Osteoblast (primary cell): ENCODE measurements at regions not wholly inside any gene's neighbourhood (a gene's known extent, or its start where the extent isn't known, plus 50 kb on each side); places are given as distances from the start of the nearest gene placed in this dataset.
A peak's percentile ranks its signal among the peaks of the same experiment; 100 is the strongest.

Experiments
- DNase-seq: peaks from one replicate; pipeline ENCODE4 v3.0.0; 2011; ENCODE audit warnings: low spot score, mixed read lengths; ENCODE audit not compliant: insufficient read length; ENCODE audit errors: missing footprints
- H2AFZ ChIP-seq: 2 replicates; pipeline ENCODE4 v1.6.0; 2011; ENCODE audit warnings: mild to moderate bottlenecking, low read length
- H3K27ac ChIP-seq: 2 replicates; pipeline ENCODE4 v1.5.1; 2011; ENCODE audit warnings: mild to moderate bottlenecking, low read depth, low read length, moderate library complexity
- H3K27me3 ChIP-seq: 2 replicates; pipeline ENCODE4 v1.6.0; 2012; ENCODE audit warnings: mild to moderate bottlenecking, control low read depth, inconsistent platforms, low read length, moderate library complexity; ENCODE audit not compliant: insufficient read depth
- H3K36me3 ChIP-seq: 2 replicates; pipeline ENCODE4 v1.5.1; 2011; ENCODE audit warnings: mild to moderate bottlenecking, low read length, control low read depth, moderate library complexity; ENCODE audit not compliant: insufficient read depth
- H3K4me1 ChIP-seq: 2 replicates; pipeline ENCODE4 v1.5.1; 2011; ENCODE audit warnings: mild to moderate bottlenecking, low read length, control low read depth, moderate library complexity; ENCODE audit not compliant: insufficient read depth
- H3K4me2 ChIP-seq: 2 replicates; pipeline ENCODE4 v1.6.0; 2011; ENCODE audit warnings: mild to moderate bottlenecking, low read length; ENCODE audit not compliant: insufficient read depth
- H3K4me3 ChIP-seq: fragments of 200-600 bp; sonication (generic); 3 replicates; pipeline ENCODE4 v1.5.1; 2012; ENCODE audit warnings: mild to moderate bottlenecking, low read length, inconsistent platforms; ENCODE audit not compliant: insufficient read depth
- H3K79me2 ChIP-seq: 2 replicates; pipeline ENCODE4 v1.6.0; 2012; ENCODE audit warnings: mild to moderate bottlenecking, low read length, control low read depth, inconsistent platforms; ENCODE audit not compliant: insufficient read depth
- H3K9me3 ChIP-seq: 2 replicates; pipeline ENCODE4 v1.5.1; 2011; ENCODE audit warnings: low read depth, low read length, control low read depth
- H4K20me1 ChIP-seq: 2 replicates; pipeline ENCODE4 v1.6.0; 2012; ENCODE audit warnings: mild to moderate bottlenecking, low read length, control low read depth; ENCODE audit not compliant: insufficient read depth
- TF ChIP-seq, protein P1 (sequence below): IDR thresholded peaks from 2 replicates; pipeline ENCODE4 v1.5.1; 2011; ENCODE audit warnings: mild to moderate bottlenecking, low read depth, low read length, moderate library complexity; ENCODE audit errors: extremely low read depth

DNA sequence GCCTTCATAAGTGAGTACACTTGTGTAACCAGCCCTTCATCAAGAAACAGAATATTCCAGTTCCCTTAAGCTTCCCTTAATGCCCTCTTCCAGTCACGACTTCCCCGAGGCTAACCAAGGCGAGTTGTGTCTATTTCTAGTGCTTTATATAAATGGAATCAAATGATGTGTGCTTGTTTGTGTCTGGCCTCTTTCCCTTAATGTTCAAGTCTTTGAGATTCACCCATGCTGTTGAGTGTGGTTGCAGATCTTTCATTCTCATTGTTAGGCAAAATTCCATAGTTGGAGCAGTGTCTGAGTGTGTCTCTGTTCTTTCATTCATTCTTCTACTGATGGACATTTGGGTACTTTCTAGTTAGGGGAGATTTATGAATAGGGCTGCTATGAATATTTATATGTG lies 135.0 kb downstream of the CEBPB start:
- Histone ChIP-seq H3K9me3 (no peaks in the 10 kb centered on the region), H3K4me1 (peaks cover 27% of the 10 kb centered on the region), H3K36me3 (no peaks in the 10 kb centered on the region), H3K27me3 (no peaks in the 10 kb centered on the region), H3K79me2 (no peaks in the 10 kb centered on the region), H4K20me1 (no peaks in the 10 kb centered on the region), H2AFZ (no peak overlapping the region), H3K27ac (no peak overlapping the region), H3K4me3 (no peak overlapping the region), H3K4me2 (no peak overlapping the region)
- TF ChIP-seq, protein P1, sequence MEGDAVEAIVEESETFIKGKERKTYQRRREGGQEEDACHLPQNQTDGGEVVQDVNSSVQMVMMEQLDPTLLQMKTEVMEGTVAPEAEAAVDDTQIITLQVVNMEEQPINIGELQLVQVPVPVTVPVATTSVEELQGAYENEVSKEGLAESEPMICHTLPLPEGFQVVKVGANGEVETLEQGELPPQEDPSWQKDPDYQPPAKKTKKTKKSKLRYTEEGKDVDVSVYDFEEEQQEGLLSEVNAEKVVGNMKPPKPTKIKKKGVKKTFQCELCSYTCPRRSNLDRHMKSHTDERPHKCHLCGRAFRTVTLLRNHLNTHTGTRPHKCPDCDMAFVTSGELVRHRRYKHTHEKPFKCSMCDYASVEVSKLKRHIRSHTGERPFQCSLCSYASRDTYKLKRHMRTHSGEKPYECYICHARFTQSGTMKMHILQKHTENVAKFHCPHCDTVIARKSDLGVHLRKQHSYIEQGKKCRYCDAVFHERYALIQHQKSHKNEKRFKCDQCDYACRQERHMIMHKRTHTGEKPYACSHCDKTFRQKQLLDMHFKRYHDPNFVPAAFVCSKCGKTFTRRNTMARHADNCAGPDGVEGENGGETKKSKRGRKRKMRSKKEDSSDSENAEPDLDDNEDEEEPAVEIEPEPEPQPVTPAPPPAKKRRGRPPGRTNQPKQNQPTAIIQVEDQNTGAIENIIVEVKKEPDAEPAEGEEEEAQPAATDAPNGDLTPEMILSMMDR: no peak
- DNase-seq: peak; percentile 6

GRCh38 chr20:50327666-50328065 lies 137.0 kb downstream of the CEBPB start:
- TF ChIP-seq, protein P1: no peak
- Histone ChIP-seq H3K4me2 (no peak overlapping the region), H3K36me3 (no peaks in the 10 kb centered on the region), H3K9me3 (no peaks in the 10 kb centered on the region), H3K27me3 (no peaks in the 10 kb centered on the region), H3K4me3 (no peak overlapping the region), H2AFZ (no peak overlapping the region), H4K20me1 (no peaks in the 10 kb centered on the region), H3K4me1 (peaks cover 10% of the 10 kb centered on the region), H3K79me2 (no peaks in the 10 kb centered on the region), H3K27ac (no peak overlapping the region)
- no peak for DNase-seq

GRCh38 chr20:50328222-50328979 lies 137.8 kb downstream of the CEBPB start:
- H3K4me1 ChIP-seq: peaks cover 10% of the 10 kb centered on the region
- DNase-seq: no peak
- no peak overlapping the region for H3K4me3 ChIP-seq
- H3K79me2 ChIP-seq: no peaks in the 10 kb centered on the region
- H3K4me2 ChIP-seq: no peak overlapping the region
- H3K36me3 ChIP-seq: no peaks in the 10 kb centered on the region
- H3K27me3 ChIP-seq: no peaks in the 10 kb centered on the region
- H2AFZ ChIP-seq: no peak overlapping the region
- no peaks in the 10 kb centered on the region for H4K20me1 ChIP-seq
- TF ChIP-seq, protein P1: no peak
- H3K9me3 ChIP-seq: no peaks in the 10 kb centered on the region
- H3K27ac ChIP-seq: no peak overlapping the region

GRCh38 chr20:50328996-50329898 lies 138.6 kb downstream of the CEBPB start:
- H3K4me3 ChIP-seq: no peak overlapping the region
- no peaks in the 10 kb centered on the region for H3K27me3 ChIP-seq
- H3K27ac ChIP-seq: no peak overlapping the region
- peaks cover 18% of the 10 kb centered on the region for H3K4me1 ChIP-seq
- H3K4me2 ChIP-seq: no peak overlapping the region
- DNase-seq: no peak
- H2AFZ ChIP-seq: no peak overlapping the region
- H3K79me2 ChIP-seq: no peaks in the 10 kb centered on the region
- no peaks in the 10 kb centered on the region for H3K36me3 ChIP-seq
- no peaks in the 10 kb centered on the region for H4K20me1 ChIP-seq
- TF ChIP-seq, protein P1: no peak
- no peaks in the 10 kb centered on the region for H3K9me3 ChIP-seq
